Erythroblast (primary cell): ENCODE measurements at regions not wholly inside any gene's neighbourhood (a gene's known extent, or its start where the extent isn't known, plus 50 kb on each side); places are given as distances from the start of the nearest gene placed in this dataset.

Experiments used
- GATA1 ChIP-seq: IDR thresholded peaks from 2 replicates; pipeline ENCODE4 v1.6.1; 2011; ENCODE audit warnings: low read depth, mild to moderate bottlenecking, control low read depth, low read length, moderate library complexity
- POLR2A ChIP-seq: IDR thresholded peaks from 2 replicates; pipeline ENCODE4 v1.6.1; 2011; ENCODE audit warnings: mild to moderate bottlenecking, low read length

GRCh38 chr3:112709911-112710310 lies 69.0 kb upstream of the CCDC80 start:
- no peak for TF ChIP-seq POLR2A
- no peak for TF ChIP-seq GATA1
